HG03354 (cell line): ENCODE measurements at regions not wholly inside any gene's neighbourhood (a gene's known extent, or its start where the extent isn't known, plus 50 kb on each side); places are given as distances from the start of the nearest gene placed in this dataset.

Experiments used
- ATAC-seq: cut with Tn5 transposase; IDR thresholded peaks from one replicate; pipeline ENCODE4 v1.9.1; 2021; ENCODE audit warnings: mild to moderate bottlenecking; ENCODE audit not compliant: unreplicated experiment, poor library complexity, severe bottlenecking

GRCh38 chr2:157194844-157195243 lies 62.7 kb upstream of the GALNT5 start:
- ATAC-seq = no peak

DNA sequence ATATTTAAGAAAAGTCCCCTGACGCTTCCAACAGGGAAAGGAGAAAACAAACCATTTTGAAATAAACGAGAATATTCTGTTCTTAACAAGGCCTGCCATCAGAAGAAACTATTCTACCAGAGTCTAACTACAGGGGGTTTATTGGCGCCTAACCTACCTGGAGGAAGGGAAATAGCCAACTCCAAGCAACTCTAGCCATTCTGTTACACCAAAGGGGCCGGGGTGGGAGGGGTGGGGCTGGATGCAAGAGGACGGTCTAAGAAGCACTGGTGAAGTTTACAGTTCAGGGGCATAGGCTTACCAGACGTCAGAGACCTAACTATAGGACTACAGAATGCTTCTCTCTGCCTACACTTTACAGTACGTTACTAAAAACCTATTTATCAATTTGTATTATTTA lies 60.5 kb upstream of the GALNT5 start:
- no peak for ATAC-seq

- no peak for ATAC-seq
Measured at GRCh38 chr2:157197848-157198247, 59.7 kb upstream of the GALNT5 start.

DNA sequence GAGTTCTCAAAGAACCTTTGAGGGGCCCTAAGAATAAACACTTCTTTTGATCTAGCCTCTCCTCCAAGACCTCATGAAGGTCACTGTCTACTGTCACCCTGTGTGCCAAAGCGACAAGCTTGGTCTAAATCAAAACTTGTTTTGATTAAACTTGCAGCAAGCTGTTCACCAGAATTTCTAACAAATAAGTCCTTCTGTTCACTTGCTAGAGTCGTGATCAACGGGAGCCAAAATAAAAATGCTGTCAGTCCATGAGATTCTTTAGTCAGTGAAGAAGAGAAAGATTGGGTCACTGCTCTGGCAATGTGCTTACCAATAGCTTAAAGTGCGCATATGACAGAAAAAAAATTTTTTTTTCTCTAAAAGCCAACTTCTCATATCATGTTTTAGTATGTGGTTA lies 53.9 kb upstream of the GALNT5 start:
- no peak for ATAC-seq

- no peak for ATAC-seq
Measured at GRCh38 chr2:157204401-157204800, 53.1 kb upstream of the GALNT5 start.

- ATAC-seq = no peak
Measured at GRCh38 chr2:157206916-157207315, 50.6 kb upstream of the GALNT5 start.
